NCI-H774 (cell line): ENCODE measurements at regions not wholly inside any gene's neighbourhood (a gene's known extent, or its start where the extent isn't known, plus 50 kb on each side); places are given as distances from the start of the nearest gene placed in this dataset.
"Not testable (repeated sequence)": the region's sequence is repeated elsewhere in the genome, so short reads cannot be mapped to it uniquely, and the experiment has no call there.

ENCODE experiments used
- DNase-seq: peaks from one replicate; lab custom pipeline; 2025; lab: John Stamatoyannopoulos, UW

GRCh38 chr19:28596561-28597071 is 616.3 kb downstream of the UQCRFS1 start:
- DNase-seq = peak; percentile 75

- no peak for DNase-seq
Measured at GRCh38 chr19:28595722-28596480, 617.0 kb downstream of the UQCRFS1 start.

DNA sequence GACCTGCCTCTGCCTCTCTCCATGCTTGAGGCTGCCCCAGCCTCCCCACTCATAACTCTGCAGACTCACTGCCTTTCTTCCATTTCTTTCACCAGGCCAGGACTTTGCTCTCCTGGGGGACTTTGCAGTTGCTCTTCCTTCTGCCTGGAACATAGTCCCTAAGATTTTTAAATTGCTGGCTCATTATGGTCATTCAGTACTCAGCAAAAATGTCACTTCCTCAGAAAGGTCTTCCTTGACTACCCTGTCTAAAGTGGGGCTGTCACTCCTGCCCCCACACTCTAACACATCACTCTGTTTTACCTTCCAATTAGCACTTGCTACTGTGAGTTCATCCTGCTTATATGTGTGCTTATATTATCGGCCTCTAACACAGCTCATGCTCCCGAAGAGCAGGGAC is 618.2 kb downstream of the UQCRFS1 start:
- DNase-seq = no peak

- DNase-seq = not testable (repeated sequence)
Measured at GRCh38 chr19:28589991-28590411, 623.0 kb downstream of the UQCRFS1 start.

DNA sequence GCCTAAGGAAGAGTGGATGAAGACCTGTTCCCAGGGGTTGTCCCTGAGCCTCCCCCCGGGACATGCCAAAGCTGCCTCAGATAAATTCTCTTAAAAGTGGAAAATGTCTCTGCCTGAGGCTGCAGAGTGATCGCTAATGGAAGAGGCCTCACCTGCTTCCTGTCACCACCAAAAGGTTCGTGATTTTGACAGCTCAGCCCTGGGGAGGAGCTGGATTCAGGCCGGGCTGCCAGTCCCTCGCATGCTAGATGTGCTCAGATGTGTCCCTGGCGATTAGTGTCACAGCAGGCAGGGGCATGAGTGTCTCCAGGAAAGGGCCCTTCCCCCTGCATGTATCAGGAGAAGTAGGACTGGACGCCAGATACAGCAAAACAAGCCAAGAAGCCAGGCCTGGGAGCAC is 626.5 kb downstream of the UQCRFS1 start:
- no peak for DNase-seq

- DNase-seq = no peak
Measured at GRCh38 chr19:28585796-28586195, 627.2 kb downstream of the UQCRFS1 start.

DNA sequence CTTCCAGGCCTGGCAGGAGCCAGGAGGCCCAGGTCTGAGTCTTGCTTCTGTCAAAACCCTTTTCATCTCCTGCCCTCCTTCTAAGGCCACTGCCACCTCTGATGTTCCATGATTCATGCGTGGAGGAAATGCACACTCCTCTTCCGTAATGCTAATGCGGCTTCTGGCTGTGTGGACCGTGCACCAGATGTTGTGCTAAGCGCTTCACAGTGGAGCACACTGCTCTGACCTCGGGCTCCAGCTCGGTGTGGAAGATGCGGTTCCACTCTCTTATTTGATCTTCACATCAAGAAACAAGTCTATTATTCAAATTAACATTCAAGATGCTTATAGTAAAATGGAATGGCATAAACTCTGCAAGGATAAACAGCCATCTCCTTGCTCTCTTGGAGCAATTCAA is 629.2 kb downstream of the UQCRFS1 start:
- no peak for DNase-seq

GRCh38 chr19:28583242-28583641 is 629.7 kb downstream of the UQCRFS1 start:
- no peak for DNase-seq

- no peak for DNase-seq
Measured at GRCh38 chr19:28582796-28583195, 630.2 kb downstream of the UQCRFS1 start.

GRCh38 chr19:28582344-28582743 is 630.6 kb downstream of the UQCRFS1 start:
- no peak for DNase-seq

- DNase-seq = no peak
Measured at GRCh38 chr19:28581468-28581770, 631.5 kb downstream of the UQCRFS1 start.

- DNase-seq = no peak
Measured at GRCh38 chr19:28578786-28579505, 634.0 kb downstream of the UQCRFS1 start.

- DNase-seq = no peak
Measured at GRCh38 chr19:28578208-28578607, 634.7 kb downstream of the UQCRFS1 start.

- no peak for DNase-seq
Measured at GRCh38 chr19:28577666-28578065, 635.3 kb downstream of the UQCRFS1 start.

- no peak for DNase-seq
Measured at GRCh38 chr19:28577233-28577632, 635.7 kb downstream of the UQCRFS1 start.

- DNase-seq = no peak
Measured at GRCh38 chr19:28575816-28576215, 637.1 kb downstream of the UQCRFS1 start.

DNA sequence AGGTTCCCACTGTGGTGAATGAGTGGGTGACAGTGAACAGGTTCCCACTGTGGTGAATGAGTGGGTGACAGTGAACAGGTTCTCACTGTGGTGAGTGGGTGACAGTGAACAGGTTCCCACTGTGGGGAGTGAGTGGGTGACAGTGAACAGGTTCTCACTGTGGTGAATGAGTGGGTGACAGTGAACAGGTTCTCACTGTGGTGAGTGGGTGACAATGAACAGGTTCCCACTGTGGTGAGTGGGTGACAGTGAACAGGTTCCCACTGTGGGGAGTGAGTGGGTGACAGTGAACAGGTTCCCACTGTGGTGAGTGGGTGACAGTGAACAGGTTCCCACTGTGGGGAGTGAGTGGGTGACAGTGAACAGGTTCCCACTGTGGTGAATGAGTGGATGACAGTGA is 637.6 kb downstream of the UQCRFS1 start:
- not testable (repeated sequence) for DNase-seq

- DNase-seq = no peak
Measured at GRCh38 chr19:28574212-28574611, 638.7 kb downstream of the UQCRFS1 start.

GRCh38 chr19:28569132-28570131 is 643.5 kb downstream of the UQCRFS1 start:
- no peak for DNase-seq

DNA sequence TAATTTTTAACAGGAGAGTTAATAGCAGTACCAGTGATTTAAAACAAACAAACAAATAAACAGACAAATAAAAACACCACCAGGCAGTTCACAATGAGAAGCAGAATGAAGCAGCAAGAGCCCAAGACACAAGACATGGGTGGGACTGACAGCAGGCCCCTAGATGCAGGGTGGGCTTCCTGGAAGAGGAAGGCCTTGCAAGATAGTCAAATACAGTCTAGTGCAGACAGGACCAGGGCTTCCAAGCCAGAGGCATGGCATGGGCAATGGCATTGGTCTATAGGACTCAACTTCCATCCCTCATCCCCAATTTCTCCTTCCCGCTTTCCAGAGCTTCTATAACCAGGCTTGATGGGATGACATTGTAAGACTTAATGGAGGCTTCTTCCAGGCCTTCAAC is 645.1 kb downstream of the UQCRFS1 start:
- DNase-seq = no peak

DNA sequence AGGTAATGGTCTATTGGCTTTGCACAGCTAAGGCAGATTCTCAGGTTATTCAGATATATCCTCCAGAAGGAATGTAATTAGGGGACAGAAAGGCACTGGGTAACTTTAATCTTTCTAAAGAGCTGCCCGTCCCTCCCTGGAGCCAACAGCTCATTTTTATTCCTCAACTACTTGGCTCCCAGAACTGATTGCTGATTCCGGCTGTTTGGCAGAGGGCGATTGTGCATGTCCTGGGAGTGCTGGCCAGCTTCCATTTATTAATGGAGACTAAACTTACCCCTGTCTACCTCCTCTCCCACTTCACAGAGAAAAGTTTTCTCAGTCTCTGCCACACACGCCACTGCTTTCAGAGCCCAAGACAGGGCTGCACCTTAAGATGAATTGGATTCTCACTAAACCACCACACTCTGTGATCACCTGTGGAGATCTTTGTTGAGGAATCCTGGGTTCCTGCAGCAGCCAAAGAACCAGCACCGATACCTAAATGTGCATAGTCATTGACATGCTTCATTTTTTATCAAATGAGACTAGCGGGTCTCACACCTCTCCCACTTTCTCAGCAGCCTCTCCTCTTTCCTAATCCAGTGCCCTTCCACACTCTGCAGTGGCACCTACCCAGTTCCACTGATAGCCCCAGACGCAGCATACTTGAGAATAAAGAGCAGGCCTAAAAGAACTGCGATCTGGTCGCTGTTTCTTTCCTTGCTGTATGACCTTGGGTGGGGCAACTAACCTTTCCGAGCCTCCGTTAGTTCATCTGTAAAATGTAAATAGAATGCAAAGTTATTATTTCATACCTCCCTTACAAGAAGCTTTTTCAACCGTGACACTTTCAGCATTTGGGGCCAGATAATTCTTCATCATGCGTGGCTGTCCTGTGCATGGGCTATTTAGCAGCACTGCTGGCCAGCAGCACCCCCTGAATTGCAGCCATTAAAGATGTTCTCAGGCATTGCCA is 648.7 kb downstream of the UQCRFS1 start:
- DNase-seq = no peak
